HepG2 (cell line): ENCODE measurements at regions not wholly inside any gene's neighbourhood (a gene's known extent, or its start where the extent isn't known, plus 50 kb on each side); places are given as distances from the start of the nearest gene placed in this dataset.

ENCODE experiments used
- ATAC-seq: fragments of 200-7000 bp; cut with Tn5 transposase; 3 replicates; pipeline ENCODE4 v1.9.1; 2020; ENCODE audit warnings: mild to moderate bottlenecking, moderate library complexity
- BruUV-seq: library from RNA; stranded (reverse); fragments of 400-500 nt; replicated peaks from 2 replicates; lab custom pipeline; 2021; lab: Mats Ljungman, UMichigan
- CTCF ChIA-PET: fragments of 300-600 bp; formaldehyde crosslinking; extraction: SDS; loops from one replicate; lab custom pipeline; 2021; ENCODE audit warnings: low total read pairs, inconsistent platforms, low intra/inter-chr PET ratio; lab: Yijun Ruan, JAX
- POLR2A ChIA-PET: fragments of 350-600 bp; sonication (Branson Sonifier 250); formaldehyde crosslinking; loops from one replicate; lab custom pipeline; 2020; ENCODE audit warnings: antibody characterized with exemption, inconsistent platforms; lab: Yijun Ruan, JAX
- DNase-seq: peaks from one replicate; pipeline ENCODE4 v3.0.0-alpha.2; 2015; ENCODE audit warnings: low spot score
- FAIRE-seq: peaks from 3 replicates; lab custom pipeline; 2011; peaks lifted over from hg19 to GRCh38; lab: Jason Lieb, UNC
- H2AFZ ChIP-seq: one replicate; pipeline ENCODE4 v1.6.1; 2011; ENCODE audit warnings: low read length, inconsistent platforms
- H3K27ac ChIP-seq: fragments of 300-600 bp; 3 replicates; pipeline ENCODE4 v1.8.0; 2011; ENCODE audit warnings: mixed run types, mild to moderate bottlenecking, mixed read lengths, low read length, inconsistent platforms; ENCODE audit not compliant: insufficient read depth; ENCODE audit errors: extremely low read length
- H3K27me3 ChIP-seq, 2 experiments: fragments of 200-600 bp in 1 of 2; 2 replicates in 1 of 2; 3 replicates in 1 of 2; pipeline versions ENCODE4 v1.6.0 to v1.8.0; 2011; ENCODE audit warnings: low read length in 2 of 2, mild to moderate bottlenecking in 2 of 2, moderate library complexity in 2 of 2, inconsistent platforms in 1 of 2; ENCODE audit not compliant: insufficient read depth in 2 of 2, control insufficient read depth in 1 of 2
- H3K36me3 ChIP-seq, 2 experiments: fragments of 200-600 bp in 1 of 2; replicated peaks in 1 of 2; 2 replicates in 1 of 2; 3 replicates in 1 of 2; pipeline versions ENCODE4 v1.5.1 to v1.8.0; 2011; ENCODE audit warnings: low read length in 2 of 2, inconsistent platforms in 1 of 2; ENCODE audit not compliant: insufficient read depth in 2 of 2, control insufficient read depth in 1 of 2
- H3K4me1 ChIP-seq: 2 replicates; pipeline ENCODE4 v1.5.1; 2012; ENCODE audit warnings: low read length, inconsistent platforms; ENCODE audit not compliant: insufficient read depth
- H3K4me2 ChIP-seq: 2 replicates; pipeline ENCODE4 v1.6.0; 2011; ENCODE audit warnings: low read depth, low read length, inconsistent platforms
- H3K4me3 ChIP-seq, 3 experiments: fragments of 200-600 bp in 1 of 3; sonication (generic), shearing (Covaris generic) in 1 of 3; replicated peaks in 1 of 3; 2 replicates each; pipeline ENCODE4 v1.5.1; 2011 to 2016; ENCODE audit warnings: low read length in 3 of 3, inconsistent platforms in 2 of 3, low read depth in 2 of 3, mild to moderate bottlenecking in 2 of 3, control low read depth in 1 of 3, mixed read lengths in 1 of 3; ENCODE audit not compliant: insufficient read depth in 1 of 3
- H3K79me2 ChIP-seq: one replicate; pipeline ENCODE4 v1.6.1; 2011; ENCODE audit warnings: low read length, inconsistent platforms; ENCODE audit not compliant: insufficient read depth
- H3K9ac ChIP-seq: 2 replicates; pipeline ENCODE4 v1.6.0; 2011; ENCODE audit warnings: mild to moderate bottlenecking, low read depth, low read length, inconsistent platforms; ENCODE audit not compliant: insufficient read depth
- H3K9me3 ChIP-seq: 2 replicates; pipeline ENCODE4 v1.5.1; 2012; ENCODE audit warnings: mild to moderate bottlenecking, low read length
- H4K20me1 ChIP-seq: 2 replicates; pipeline ENCODE4 v1.6.0; 2011; ENCODE audit warnings: inconsistent platforms, mild to moderate bottlenecking, low read length, moderate library complexity; ENCODE audit not compliant: insufficient read depth
- BRD4 ChIP-seq: sonication (generic); formaldehyde crosslinking; IDR thresholded peaks from 2 replicates; pipeline ENCODE4 v1.4.0; 2020; ENCODE audit warnings: missing genetic modification reagents
- HCFC1 ChIP-seq: fragments of 150-350 bp; IDR thresholded peaks from 2 replicates; pipeline ENCODE4 v1.6.1; 2014; ENCODE audit warnings: low read depth, low read length
- NR3C1 ChIP-seq: sonication (generic); formaldehyde crosslinking; IDR thresholded peaks from 2 replicates; pipeline ENCODE4 v1.4.0; 2020; ENCODE audit warnings: missing genetic modification reagents
- WIZ ChIP-seq: sonication (generic); formaldehyde crosslinking; IDR thresholded peaks from 2 replicates; pipeline ENCODE4 v1.5.1; 2020; ENCODE audit warnings: mild to moderate bottlenecking, missing genetic modification reagents
- ZFP36 ChIP-seq: fragments of 150-350 bp; IDR thresholded peaks from 2 replicates; pipeline ENCODE4 v1.6.1; 2018; ENCODE audit warnings: borderline replicate concordance, low read length, low read depth; ENCODE audit not compliant: partially characterized antibody
- ZNF10 ChIP-seq: sonication (generic); formaldehyde crosslinking; IDR thresholded peaks from 2 replicates; pipeline ENCODE4 v1.4.0; 2020; ENCODE audit warnings: mild to moderate bottlenecking, low read depth, missing genetic modification reagents, borderline replicate concordance
- ZNF354B ChIP-seq: sonication (generic); formaldehyde crosslinking; IDR thresholded peaks from 2 replicates; pipeline ENCODE4 v1.8.0; 2022; ENCODE audit warnings: mild to moderate bottlenecking, missing genetic modification reagents
- ZSCAN20 ChIP-seq: sonication (generic); formaldehyde crosslinking; IDR thresholded peaks from 2 replicates; pipeline ENCODE4 v1.4.0; 2020; ENCODE audit warnings: missing genetic modification reagents, mild to moderate bottlenecking, borderline replicate concordance
- WGBS: methylation state at CpG from one replicate; pipeline ENCODE4 v1.1.6; 2017; ENCODE audit warnings: low lambda C conversion rate; 5-methylcytosine and 5-hydroxymethylcytosine counted together
- in situ Hi-C: cut with HindIII; loops from 2 replicates; pipeline ENCODE4 v1.10.0; 2017; ENCODE audit warnings: low pct_unique_long_range_greater_than_20kb; ENCODE audit not compliant: extremely low pct_ligation_motif_present
- intact Hi-C: fragments of 100-400 bp; cut with micrococcal nuclease; formaldehyde crosslinking; loops from one replicate; pipeline ENCODE4 v1.10.0; 2022; ENCODE audit not compliant: unreplicated experiment
- TF ChIP-seq, protein P1 (sequence below): IDR thresholded peaks from 2 replicates; pipeline ENCODE4 v1.6.1; 2012; ENCODE audit warnings: low read length, improper control_type of control experiment
- TF ChIP-seq, protein P2 (sequence below): sonication (generic); formaldehyde crosslinking; IDR thresholded peaks from 2 replicates; pipeline ENCODE4 v1.8.1; 2022; ENCODE audit warnings: mild to moderate bottlenecking, missing genetic modification reagents
- TF ChIP-seq, protein P3 (sequence below): sonication (generic); formaldehyde crosslinking; IDR thresholded peaks from 2 replicates; pipeline ENCODE4 v1.5.0; 2020; ENCODE audit warnings: mild to moderate bottlenecking, low read depth, missing genetic modification reagents, borderline replicate concordance
- TF ChIP-seq, protein P4 (sequence below): sonication (generic); formaldehyde crosslinking; IDR thresholded peaks from 2 replicates; pipeline ENCODE4 v1.8.1; 2023; ENCODE audit warnings: mild to moderate bottlenecking, inconsistent platforms, moderate library complexity, missing genetic modification reagents, borderline replicate concordance

DNA sequence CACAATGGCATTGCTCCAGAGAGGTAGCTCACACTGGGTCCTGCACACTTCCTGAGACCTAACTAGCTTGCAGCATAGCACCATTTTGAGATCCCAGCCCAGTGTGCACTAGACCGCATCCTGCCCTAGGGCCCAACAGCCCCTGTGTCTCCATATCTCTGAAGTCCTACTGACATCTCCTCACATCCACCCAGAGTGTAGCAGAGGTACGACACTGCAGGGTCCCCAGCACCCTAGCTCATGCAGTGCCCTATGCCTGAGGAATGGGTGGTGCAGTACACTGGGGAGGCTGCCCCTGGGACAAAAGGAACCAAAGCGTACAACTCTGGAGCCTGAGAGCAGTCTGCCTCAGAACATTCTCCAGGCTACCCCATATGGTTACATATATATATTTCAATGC is 111.4 kb upstream of the DEPDC1 start (continued):
- TF ChIP-seq, protein P1, sequence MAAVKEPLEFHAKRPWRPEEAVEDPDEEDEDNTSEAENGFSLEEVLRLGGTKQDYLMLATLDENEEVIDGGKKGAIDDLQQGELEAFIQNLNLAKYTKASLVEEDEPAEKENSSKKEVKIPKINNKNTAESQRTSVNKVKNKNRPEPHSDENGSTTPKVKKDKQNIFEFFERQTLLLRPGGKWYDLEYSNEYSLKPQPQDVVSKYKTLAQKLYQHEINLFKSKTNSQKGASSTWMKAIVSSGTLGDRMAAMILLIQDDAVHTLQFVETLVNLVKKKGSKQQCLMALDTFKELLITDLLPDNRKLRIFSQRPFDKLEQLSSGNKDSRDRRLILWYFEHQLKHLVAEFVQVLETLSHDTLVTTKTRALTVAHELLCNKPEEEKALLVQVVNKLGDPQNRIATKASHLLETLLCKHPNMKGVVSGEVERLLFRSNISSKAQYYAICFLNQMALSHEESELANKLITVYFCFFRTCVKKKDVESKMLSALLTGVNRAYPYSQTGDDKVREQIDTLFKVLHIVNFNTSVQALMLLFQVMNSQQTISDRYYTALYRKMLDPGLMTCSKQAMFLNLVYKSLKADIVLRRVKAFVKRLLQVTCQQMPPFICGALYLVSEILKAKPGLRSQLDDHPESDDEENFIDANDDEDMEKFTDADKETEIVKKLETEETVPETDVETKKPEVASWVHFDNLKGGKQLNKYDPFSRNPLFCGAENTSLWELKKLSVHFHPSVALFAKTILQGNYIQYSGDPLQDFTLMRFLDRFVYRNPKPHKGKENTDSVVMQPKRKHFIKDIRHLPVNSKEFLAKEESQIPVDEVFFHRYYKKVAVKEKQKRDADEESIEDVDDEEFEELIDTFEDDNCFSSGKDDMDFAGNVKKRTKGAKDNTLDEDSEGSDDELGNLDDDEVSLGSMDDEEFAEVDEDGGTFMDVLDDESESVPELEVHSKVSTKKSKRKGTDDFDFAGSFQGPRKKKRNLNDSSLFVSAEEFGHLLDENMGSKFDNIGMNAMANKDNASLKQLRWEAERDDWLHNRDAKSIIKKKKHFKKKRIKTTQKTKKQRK = no peak
- no peak for TF ChIP-seq ZFP36

DNA sequence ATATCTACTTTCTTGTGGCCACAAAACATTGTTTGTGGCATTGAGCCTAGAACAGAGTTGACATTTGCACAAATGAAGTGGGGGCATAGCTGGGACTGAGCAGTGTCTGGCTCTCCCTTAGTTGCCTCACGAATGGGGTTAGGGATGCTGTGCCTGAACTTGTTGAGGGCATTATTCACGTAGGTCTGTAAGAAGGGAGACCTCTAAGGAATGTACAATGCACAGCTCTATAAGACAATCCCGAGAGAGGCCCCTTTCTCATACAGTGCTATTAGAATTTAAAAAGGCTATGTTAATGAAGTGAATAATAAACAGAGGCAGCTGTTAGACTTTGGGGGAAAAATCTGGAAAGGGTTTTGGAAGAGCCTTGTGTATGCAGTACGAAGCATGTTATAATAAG is 118.4 kb upstream of the DEPDC1 start:
- H3K4me3 ChIP-seq = no peak overlapping the region
- no peak overlapping the region for H3K27ac ChIP-seq
- no peaks in the 10 kb centered on the region for H3K36me3 ChIP-seq
- H3K79me2 ChIP-seq = no peaks in the 10 kb centered on the region
- ATAC-seq (no peak), FAIRE-seq (no peak), DNase-seq (no peak)
- POLR2A ChIA-PET = no interaction called here
- H3K9ac ChIP-seq = no peak overlapping the region
- in situ Hi-C loops = no loop called here
- no peaks in the 10 kb centered on the region for H4K20me1 ChIP-seq
- 5% methylated on average over 4 of the region's 4 CpGs for WGBS
- intact Hi-C loops = no loop called here
- H3K4me1 ChIP-seq = no peaks in the 10 kb centered on the region
- H3K4me2 ChIP-seq = no peak overlapping the region
- CTCF ChIA-PET = no interaction called here
- H3K9me3 ChIP-seq = peaks cover 88% of the 10 kb centered on the region
- no peaks in the 10 kb centered on the region for H3K27me3 ChIP-seq
- BruUV-seq = no TSS peak
- TF ChIP-seq BRD4 (CRISPR knock-in tag) = no peak
- no peak overlapping the region for H2AFZ ChIP-seq

DNA sequence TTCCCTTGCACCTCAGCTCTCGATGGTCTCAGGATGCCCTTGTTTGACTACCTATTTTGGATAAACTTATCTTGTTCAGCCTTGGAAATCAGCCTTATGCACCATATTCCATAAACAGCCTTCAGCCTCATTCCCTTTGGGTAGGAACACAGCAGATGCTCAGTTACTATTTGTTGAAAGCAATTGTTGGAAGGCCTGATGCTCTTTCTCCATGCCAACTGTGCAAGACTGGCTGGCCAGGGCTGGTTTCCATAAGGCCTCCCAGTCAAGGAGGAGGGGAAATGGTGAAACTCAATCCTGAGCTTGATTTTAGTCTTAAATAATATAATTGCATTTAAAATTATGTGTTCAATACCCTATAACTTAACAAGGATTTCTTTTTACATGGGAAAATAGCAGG is 121.1 kb upstream of the DEPDC1 start:
- Histone ChIP-seq H2AFZ (no peak overlapping the region), H3K27ac (no peak overlapping the region), H3K4me1 (no peaks in the 10 kb centered on the region), H3K4me2 (no peak overlapping the region), H3K9me3 (peaks cover 88% of the 10 kb centered on the region), H3K9ac (no peak overlapping the region), H3K79me2 (no peaks in the 10 kb centered on the region), H4K20me1 (no peaks in the 10 kb centered on the region), H3K4me3 (no peak overlapping the region), H3K36me3 (no peaks in the 10 kb centered on the region), H3K27me3 (no peaks in the 10 kb centered on the region)
- no peak for FAIRE-seq
- TF ChIP-seq WIZ (CRISPR knock-in tag) = no peak
- TF ChIP-seq, protein P2, sequence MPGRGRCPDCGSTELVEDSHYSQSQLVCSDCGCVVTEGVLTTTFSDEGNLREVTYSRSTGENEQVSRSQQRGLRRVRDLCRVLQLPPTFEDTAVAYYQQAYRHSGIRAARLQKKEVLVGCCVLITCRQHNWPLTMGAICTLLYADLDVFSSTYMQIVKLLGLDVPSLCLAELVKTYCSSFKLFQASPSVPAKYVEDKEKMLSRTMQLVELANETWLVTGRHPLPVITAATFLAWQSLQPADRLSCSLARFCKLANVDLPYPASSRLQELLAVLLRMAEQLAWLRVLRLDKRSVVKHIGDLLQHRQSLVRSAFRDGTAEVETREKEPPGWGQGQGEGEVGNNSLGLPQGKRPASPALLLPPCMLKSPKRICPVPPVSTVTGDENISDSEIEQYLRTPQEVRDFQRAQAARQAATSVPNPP (CRISPR knock-in tag) = no peak
- no peak for TF ChIP-seq ZSCAN20 (CRISPR knock-in tag)
- TF ChIP-seq, protein P3, sequence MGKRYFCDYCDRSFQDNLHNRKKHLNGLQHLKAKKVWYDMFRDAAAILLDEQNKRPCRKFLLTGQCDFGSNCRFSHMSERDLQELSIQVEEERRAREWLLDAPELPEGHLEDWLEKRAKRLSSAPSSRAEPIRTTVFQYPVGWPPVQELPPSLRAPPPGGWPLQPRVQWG (CRISPR knock-in tag) = no peak
- TF ChIP-seq NR3C1 (CRISPR knock-in tag) = no peak
- TF ChIP-seq ZNF10 (CRISPR knock-in tag) = no peak
- TF ChIP-seq, protein P4, sequence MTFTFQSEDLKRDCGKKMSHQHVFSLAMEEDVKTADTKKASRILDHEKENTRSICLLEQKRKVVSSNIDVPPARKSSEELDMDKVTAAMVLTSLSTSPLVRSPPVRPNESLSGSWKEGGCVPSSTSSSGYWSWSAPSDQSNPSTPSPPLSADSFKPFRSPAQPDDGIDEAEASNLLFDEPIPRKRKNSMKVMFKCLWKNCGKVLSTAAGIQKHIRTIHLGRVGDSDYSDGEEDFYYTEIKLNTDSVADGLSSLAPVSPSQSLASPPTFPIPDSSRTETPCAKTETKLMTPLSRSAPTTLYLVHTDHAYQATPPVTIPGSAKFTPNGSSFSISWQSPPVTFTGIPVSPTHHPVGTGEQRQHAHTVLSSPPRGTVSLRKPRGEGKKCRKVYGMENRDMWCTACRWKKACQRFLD (CRISPR knock-in tag) = no peak
- TF ChIP-seq HCFC1 = no peak
- TF ChIP-seq ZNF354B (CRISPR knock-in tag) = no peak
- no TSS peak for BruUV-seq
- ATAC-seq = no peak
- CTCF ChIA-PET = no interaction called here
- intact Hi-C loops (no loop called here), in situ Hi-C loops (no loop called here)
- DNase-seq = no peak
- WGBS = 6% methylated on average over 1 of the region's 1 CpG
- POLR2A ChIA-PET = no interaction called here
